GM10266 (cell line): ENCODE measurements at regions not wholly inside any gene's neighbourhood (a gene's known extent, or its start where the extent isn't known, plus 50 kb on each side); places are given as distances from the start of the nearest gene placed in this dataset.

Source experiments
- DNase-seq: peaks from one replicate; pipeline ENCODE4 v3.0.0; 2012; ENCODE audit errors: extremely low spot score
- CTCF ChIP-seq: IDR thresholded peaks from 2 replicates; pipeline ENCODE4 v1.5.1; 2012; ENCODE audit warnings: mild to moderate bottlenecking, low read depth; ENCODE audit not compliant: control insufficient read depth, insufficient read depth; ENCODE audit errors: missing control alignments

- TF ChIP-seq CTCF = no peak
Measured at GRCh38 chr6:10266061-10266460, 148.8 kb downstream of the TFAP2A start.

GRCh38 chr6:10262505-10262904, 152.4 kb downstream of the TFAP2A start:
- no peak for DNase-seq
- TF ChIP-seq CTCF = no peak

More at GRCh38 chr6:10266061-10266460, 148.8 kb downstream of the TFAP2A start:
- no peak for DNase-seq

GRCh38 chr6:10259671-10260070, 155.2 kb downstream of the TFAP2A start:
- no peak for TF ChIP-seq CTCF
- no peak for DNase-seq

GRCh38 chr6:10258341-10258740, 156.5 kb downstream of the TFAP2A start:
- TF ChIP-seq CTCF = no peak
- DNase-seq = no peak

GRCh38 chr6:10256113-10256690, 158.7 kb downstream of the TFAP2A start:
- peak; percentile 6 for DNase-seq
- peak; percentile 21 for TF ChIP-seq CTCF

- no peak for TF ChIP-seq CTCF
- no peak for DNase-seq
Measured at GRCh38 chr6:10250655-10251220, 164.1 kb downstream of the TFAP2A start.

- TF ChIP-seq CTCF = no peak
- no peak for DNase-seq
Measured at GRCh38 chr6:10248378-10248843, 166.5 kb downstream of the TFAP2A start.
